Right lobe of liver (tissue), 4 donors: ENCODE measurements at regions not wholly inside any gene's neighbourhood (a gene's known extent, or its start where the extent isn't known, plus 50 kb on each side); places are given as distances from the start of the nearest gene placed in this dataset.

Experiments
- POLR2A ChIP-seq: fragments of 450-650 bp; IDR thresholded peaks from one replicate; pipeline ENCODE4 v1.6.1; 2017; ENCODE audit warnings: antibody characterized with exemption, mild to moderate bottlenecking
- TF ChIP-seq, protein P1 (sequence below), 4 donors: fragments of 200-600 bp in 3 of 4; fragments of 450-650 bp in 1 of 4; IDR thresholded peaks; one replicate each; pipeline versions ENCODE4 v1.5.1 to v1.8.0; 2016 to 2022; ENCODE audit warnings: antibody characterized with exemption in 4 of 4, mild to moderate bottlenecking in 2 of 4
- donor health status: DM: no; HTN: no; CAD: no.
- donor health status: DM: no; HTN: no; CAD: no.
- donor health status: DM: no; HTN: yes; CAD: no.

GRCh38 chr2:221360742-221361141, 211.4 kb downstream of the EPHA4 start:
- TF ChIP-seq, protein P1, sequence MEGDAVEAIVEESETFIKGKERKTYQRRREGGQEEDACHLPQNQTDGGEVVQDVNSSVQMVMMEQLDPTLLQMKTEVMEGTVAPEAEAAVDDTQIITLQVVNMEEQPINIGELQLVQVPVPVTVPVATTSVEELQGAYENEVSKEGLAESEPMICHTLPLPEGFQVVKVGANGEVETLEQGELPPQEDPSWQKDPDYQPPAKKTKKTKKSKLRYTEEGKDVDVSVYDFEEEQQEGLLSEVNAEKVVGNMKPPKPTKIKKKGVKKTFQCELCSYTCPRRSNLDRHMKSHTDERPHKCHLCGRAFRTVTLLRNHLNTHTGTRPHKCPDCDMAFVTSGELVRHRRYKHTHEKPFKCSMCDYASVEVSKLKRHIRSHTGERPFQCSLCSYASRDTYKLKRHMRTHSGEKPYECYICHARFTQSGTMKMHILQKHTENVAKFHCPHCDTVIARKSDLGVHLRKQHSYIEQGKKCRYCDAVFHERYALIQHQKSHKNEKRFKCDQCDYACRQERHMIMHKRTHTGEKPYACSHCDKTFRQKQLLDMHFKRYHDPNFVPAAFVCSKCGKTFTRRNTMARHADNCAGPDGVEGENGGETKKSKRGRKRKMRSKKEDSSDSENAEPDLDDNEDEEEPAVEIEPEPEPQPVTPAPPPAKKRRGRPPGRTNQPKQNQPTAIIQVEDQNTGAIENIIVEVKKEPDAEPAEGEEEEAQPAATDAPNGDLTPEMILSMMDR (IDR thresholded peaks at IDR 0.05) = no peak
- TF ChIP-seq POLR2A = no peak
